ENCODE measurements at regions not wholly inside any gene's neighbourhood (a gene's known extent, or its start where the extent isn't known, plus 50 kb on each side); places are given as distances from the start of the nearest gene placed in this dataset.

- Histone ChIP-seq H3K79me2 (ENCODE audit: insufficient read depth, low read length) (no peaks in the 10 kb centered on the region), H3K9me3 (replicated peaks in 1 of 2; ENCODE audit: control insufficient read depth in 1 of 2, insufficient read depth in 1 of 2, low read length in 2 of 2) (no peaks in the 10 kb centered on the region), H3K9ac (ENCODE audit: insufficient read depth, low read length, poor library complexity, severe bottlenecking) (no peak overlapping the region), H3K4me1 (ENCODE audit: control insufficient read depth in 1 of 2, insufficient read depth in 2 of 2, low read length in 2 of 2) (no peaks in the 10 kb centered on the region), H3K4me3 (replicated peaks in 1 of 3; ENCODE audit: low read depth in 2 of 3, low read length in 3 of 3) (no peak overlapping the region), H3K4me2 (replicated peaks; ENCODE audit: extremely low read depth, low read length, poor library complexity, severe bottlenecking) (no peak overlapping the region), H4K20me1 (ENCODE audit: insufficient read depth, low read length) (no peaks in the 10 kb centered on the region), H2AFZ (ENCODE audit: insufficient read depth, low read depth, low read length, poor library complexity, severe bottlenecking) (no peak overlapping the region), H3K36me3 (replicated peaks in 1 of 2; ENCODE audit: control insufficient read depth in 1 of 2, insufficient read depth in 2 of 2, low read length in 2 of 2) (no peaks in the 10 kb centered on the region), H3K27me3 (ENCODE audit: control insufficient read depth in 2 of 2, insufficient read depth in 2 of 2, low read length in 2 of 2) (no peaks in the 10 kb centered on the region), H3K27ac (ENCODE audit: low read depth in 1 of 2, low read length in 2 of 2) (no peak overlapping the region)
- Mint-ChIP-seq H3K36me3 (no peaks in the 10 kb centered on the region), H3K4me3 (no peak overlapping the region), H3K9me3 (peaks cover 0 to 3% (median 0%) of the 10 kb centered on the region in 7 donors), H3K27ac (no peak overlapping the region), H3K27me3 (ENCODE audit: low read depth in 3 of 3) (peaks cover 0 to 8% (median 4%) of the 10 kb centered on the region in 3 donors), H3K4me1 (no peaks in the 10 kb centered on the region)
- TF ChIP-seq CTCF (IDR thresholded peaks at IDR 0.05): no peak
- no CpG with 5 or more reads among the region's 3 CpGs for WGBS (ENCODE audit: insufficient coverage)
- intact Hi-C loops (cut with micrococcal nuclease): no loop called here
- no peak for DNase-seq
Measured at GRCh38 chr2:61737841-61738240, 116.0 kb downstream of the FAM161A start.

GRCh38 chr2:61736953-61737352 lies 116.9 kb downstream of the FAM161A start:
- intact Hi-C loops (cut with micrococcal nuclease): no loop called here
- Mint-ChIP-seq H3K9me3 (peaks cover 0 to 3% (median 0%) of the 10 kb centered on the region in 7 donors), H3K36me3 (no peaks in the 10 kb centered on the region), H3K4me3 (no peak overlapping the region), H3K27ac (no peak overlapping the region), H3K27me3 (ENCODE audit: low read depth in 3 of 3) (peaks cover 0 to 8% (median 5%) of the 10 kb centered on the region in 3 donors), H3K4me1 (no peaks in the 10 kb centered on the region)
- Histone ChIP-seq H3K4me3 (replicated peaks in 1 of 3; ENCODE audit: low read depth in 2 of 3, low read length in 3 of 3) (no peak overlapping the region), H3K4me1 (ENCODE audit: control insufficient read depth in 1 of 2, insufficient read depth in 2 of 2, low read length in 2 of 2) (no peaks in the 10 kb centered on the region), H3K36me3 (replicated peaks in 1 of 2; ENCODE audit: control insufficient read depth in 1 of 2, insufficient read depth in 2 of 2, low read length in 2 of 2) (no peaks in the 10 kb centered on the region), H3K79me2 (ENCODE audit: insufficient read depth, low read length) (no peaks in the 10 kb centered on the region), H3K9ac (ENCODE audit: insufficient read depth, low read length, poor library complexity, severe bottlenecking) (no peak overlapping the region), H4K20me1 (ENCODE audit: insufficient read depth, low read length) (no peaks in the 10 kb centered on the region), H3K9me3 (replicated peaks in 1 of 2; ENCODE audit: control insufficient read depth in 1 of 2, insufficient read depth in 1 of 2, low read length in 2 of 2) (no peaks in the 10 kb centered on the region), H3K27me3 (ENCODE audit: control insufficient read depth in 2 of 2, insufficient read depth in 2 of 2, low read length in 2 of 2) (no peaks in the 10 kb centered on the region), H3K4me2 (replicated peaks; ENCODE audit: extremely low read depth, low read length, poor library complexity, severe bottlenecking) (no peak overlapping the region), H2AFZ (ENCODE audit: insufficient read depth, low read depth, low read length, poor library complexity, severe bottlenecking) (no peak overlapping the region), H3K27ac (ENCODE audit: low read depth in 1 of 2, low read length in 2 of 2) (no peak overlapping the region)
- DNase-seq: no peak
- no CpG with 5 or more reads among the region's 4 CpGs for WGBS (ENCODE audit: insufficient coverage)
- TF ChIP-seq CTCF (IDR thresholded peaks at IDR 0.05): no peak
